ENCODE measurements at regions not wholly inside any gene's neighbourhood (a gene's known extent, or its start where the extent isn't known, plus 50 kb on each side); places are given as distances from the start of the nearest gene placed in this dataset.
"Not testable (repeated sequence)": the region's sequence is repeated elsewhere in the genome, so short reads cannot be mapped to it uniquely, and the experiment has no call there.

GRCh38 chr11:109041876-109042275 lies 377.0 kb downstream of the DDX10 start:
- Histone ChIP-seq H3K27me3 (ENCODE audit: control insufficient read depth, insufficient read depth, low read length) (no peaks in the 10 kb centered on the region), H3K9me3 (ENCODE audit: control insufficient read depth, insufficient read depth, low read length) (no peaks in the 10 kb centered on the region), H3K36me3 (ENCODE audit: control insufficient read depth, insufficient read depth, low read length) (no peaks in the 10 kb centered on the region), H3K4me3 (ENCODE audit: low read length) (no peak overlapping the region), H3K27ac (ENCODE audit: low read length) (no peak overlapping the region), H3K4me1 (ENCODE audit: control insufficient read depth, insufficient read depth, low read length) (no peaks in the 10 kb centered on the region)
- DNase-seq (ENCODE audit: low read depth, low spot score), result no peak
- WGBS (ENCODE audit: insufficient coverage, insufficient read length), result no CpG with 5 or more reads among the region's 3 CpGs

- no peak for DNase-seq (ENCODE audit: low read depth, low spot score)
- Histone ChIP-seq H3K4me1 (ENCODE audit: control insufficient read depth, insufficient read depth, low read length) (no peaks in the 10 kb centered on the region), H3K9me3 (ENCODE audit: control insufficient read depth, insufficient read depth, low read length) (no peaks in the 10 kb centered on the region), H3K36me3 (ENCODE audit: control insufficient read depth, insufficient read depth, low read length) (no peaks in the 10 kb centered on the region), H3K27ac (ENCODE audit: low read length) (no peak overlapping the region), H3K4me3 (ENCODE audit: low read length) (no peak overlapping the region), H3K27me3 (ENCODE audit: control insufficient read depth, insufficient read depth, low read length) (no peaks in the 10 kb centered on the region)
- WGBS (ENCODE audit: insufficient coverage, insufficient read length), result no CpG with 5 or more reads among the region's 3 CpGs
Measured at GRCh38 chr11:109043315-109043714, 378.4 kb downstream of the DDX10 start.

DNA sequence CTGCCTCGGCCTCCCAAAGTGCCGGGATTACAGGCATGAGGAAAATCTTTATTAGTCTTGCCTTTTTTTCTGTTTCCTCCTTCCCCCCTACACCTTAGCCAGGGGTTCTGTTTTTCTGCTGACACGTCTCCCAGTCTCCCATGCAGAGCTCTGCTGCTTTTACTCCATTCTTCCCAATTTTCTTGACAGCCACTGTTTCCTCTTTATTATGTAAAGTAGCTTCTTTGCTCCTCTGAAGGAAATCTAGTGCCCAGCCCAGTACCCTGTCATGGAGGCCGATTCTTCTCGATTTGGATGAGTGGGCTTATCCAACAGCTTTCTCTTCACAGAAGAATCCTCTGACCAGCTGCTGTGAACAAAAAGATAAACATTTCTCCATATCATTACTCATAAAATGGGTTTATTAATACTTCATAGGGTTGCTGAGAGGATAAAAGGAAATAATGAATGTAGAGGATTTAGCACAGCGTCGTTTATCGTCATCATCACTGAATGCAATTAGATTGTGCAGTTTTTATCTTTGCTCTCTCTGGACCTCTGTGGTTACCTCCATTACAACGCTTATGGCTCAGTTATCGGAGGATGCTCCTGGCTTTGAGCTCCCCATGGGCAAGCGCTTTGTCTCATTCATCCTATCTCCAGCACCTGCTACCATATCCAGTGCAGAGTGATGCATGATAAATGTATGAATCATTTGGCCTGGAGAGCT lies 375.6 kb upstream of the C11orf87 start:
- no CpG with 5 or more reads among the region's 11 CpGs for WGBS (ENCODE audit: insufficient coverage, insufficient read length)
- Histone ChIP-seq H3K27ac (ENCODE audit: low read length) (no peak overlapping the region), H3K9me3 (ENCODE audit: control insufficient read depth, insufficient read depth, low read length) (no peaks in the 10 kb centered on the region), H3K27me3 (ENCODE audit: control insufficient read depth, insufficient read depth, low read length) (no peaks in the 10 kb centered on the region), H3K36me3 (ENCODE audit: control insufficient read depth, insufficient read depth, low read length) (no peaks in the 10 kb centered on the region), H3K4me1 (ENCODE audit: control insufficient read depth, insufficient read depth, low read length) (no peaks in the 10 kb centered on the region), H3K4me3 (ENCODE audit: low read length) (no peak overlapping the region)
- no peak for DNase-seq (ENCODE audit: low read depth, low spot score)

GRCh38 chr11:109048098-109048497 lies 373.9 kb upstream of the C11orf87 start:
- H3K4me1 ChIP-seq (ENCODE audit: control insufficient read depth, insufficient read depth, low read length), result no peaks in the 10 kb centered on the region
- no peak overlapping the region for H3K27ac ChIP-seq (ENCODE audit: low read length)
- H3K4me3 ChIP-seq (ENCODE audit: low read length), result no peak overlapping the region
- no peaks in the 10 kb centered on the region for H3K27me3 ChIP-seq (ENCODE audit: control insufficient read depth, insufficient read depth, low read length)
- H3K36me3 ChIP-seq (ENCODE audit: control insufficient read depth, insufficient read depth, low read length), result no peaks in the 10 kb centered on the region
- no peaks in the 10 kb centered on the region for H3K9me3 ChIP-seq (ENCODE audit: control insufficient read depth, insufficient read depth, low read length)
- DNase-seq (ENCODE audit: low read depth, low spot score), result no peak

- no peak overlapping the region for H3K4me3 ChIP-seq (ENCODE audit: low read length)
- H3K36me3 ChIP-seq (ENCODE audit: control insufficient read depth, insufficient read depth, low read length), result no peaks in the 10 kb centered on the region
- H3K9me3 ChIP-seq (ENCODE audit: control insufficient read depth, insufficient read depth, low read length), result no peaks in the 10 kb centered on the region
- DNase-seq (ENCODE audit: low read depth, low spot score), result no peak
- H3K4me1 ChIP-seq (ENCODE audit: control insufficient read depth, insufficient read depth, low read length), result no peaks in the 10 kb centered on the region
- H3K27ac ChIP-seq (ENCODE audit: low read length), result no peak overlapping the region
- WGBS (ENCODE audit: insufficient coverage, insufficient read length), result no CpG with 5 or more reads among the region's 3 CpGs
- no peaks in the 10 kb centered on the region for H3K27me3 ChIP-seq (ENCODE audit: control insufficient read depth, insufficient read depth, low read length)
Measured at GRCh38 chr11:109051200-109051599, 370.8 kb upstream of the C11orf87 start.

DNA sequence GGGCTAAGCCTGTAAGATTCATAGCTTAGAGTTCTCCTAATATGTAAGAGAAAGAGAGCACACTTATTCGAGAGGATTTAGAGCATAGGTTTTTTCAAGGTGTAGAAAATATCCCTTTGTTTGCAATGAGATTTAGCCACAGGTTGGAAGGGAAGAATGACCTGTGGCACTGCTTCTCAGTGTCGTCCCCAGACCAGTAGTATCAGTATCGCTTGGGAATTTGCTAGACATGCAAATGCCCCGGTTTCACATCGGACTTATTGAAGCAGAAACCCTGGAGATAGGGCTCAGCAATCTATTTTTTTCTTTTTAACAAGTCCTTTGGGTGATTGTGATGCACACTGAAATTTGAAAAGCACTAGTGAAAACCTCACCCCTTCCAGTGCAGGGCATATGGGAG lies 362.6 kb upstream of the C11orf87 start:
- Histone ChIP-seq H3K4me1 (ENCODE audit: control insufficient read depth, insufficient read depth, low read length) (no peaks in the 10 kb centered on the region; the same call in 1 of the 2 replicates), H3K27ac (ENCODE audit: low read length) (no peak overlapping the region), H3K27me3 (ENCODE audit: control insufficient read depth, insufficient read depth, low read length) (peaks cover 1% of the 10 kb centered on the region; the same call in 1 of the 2 replicates), H3K36me3 (ENCODE audit: control insufficient read depth, insufficient read depth, low read length) (no peaks in the 10 kb centered on the region), H3K9me3 (ENCODE audit: control insufficient read depth, insufficient read depth, low read length) (no peaks in the 10 kb centered on the region), H3K4me3 (ENCODE audit: low read length) (no peak overlapping the region)
- WGBS (ENCODE audit: insufficient coverage, insufficient read length), result no CpG with 5 or more reads among the region's 5 CpGs
- DNase-seq (ENCODE audit: low read depth, low spot score), result no peak

- no peaks in the 10 kb centered on the region for H3K36me3 ChIP-seq (ENCODE audit: control insufficient read depth, insufficient read depth, low read length)
- no peak overlapping the region for H3K27ac ChIP-seq (ENCODE audit: low read length)
- DNase-seq (ENCODE audit: low read depth, low spot score), result no peak
- peaks cover 1% of the 10 kb centered on the region; the same call in 1 of the 2 replicates for H3K27me3 ChIP-seq (ENCODE audit: control insufficient read depth, insufficient read depth, low read length)
- WGBS (ENCODE audit: insufficient coverage, insufficient read length), result no CpG with 5 or more reads among the region's 1 CpG
- no peaks in the 10 kb centered on the region for H3K9me3 ChIP-seq (ENCODE audit: control insufficient read depth, insufficient read depth, low read length)
- H3K4me3 ChIP-seq (ENCODE audit: low read length), result no peak overlapping the region
- no peaks in the 10 kb centered on the region; the same call in 1 of the 2 replicates for H3K4me1 ChIP-seq (ENCODE audit: control insufficient read depth, insufficient read depth, low read length)
Measured at GRCh38 chr11:109061394-109061793, 360.6 kb upstream of the C11orf87 start.

DNA sequence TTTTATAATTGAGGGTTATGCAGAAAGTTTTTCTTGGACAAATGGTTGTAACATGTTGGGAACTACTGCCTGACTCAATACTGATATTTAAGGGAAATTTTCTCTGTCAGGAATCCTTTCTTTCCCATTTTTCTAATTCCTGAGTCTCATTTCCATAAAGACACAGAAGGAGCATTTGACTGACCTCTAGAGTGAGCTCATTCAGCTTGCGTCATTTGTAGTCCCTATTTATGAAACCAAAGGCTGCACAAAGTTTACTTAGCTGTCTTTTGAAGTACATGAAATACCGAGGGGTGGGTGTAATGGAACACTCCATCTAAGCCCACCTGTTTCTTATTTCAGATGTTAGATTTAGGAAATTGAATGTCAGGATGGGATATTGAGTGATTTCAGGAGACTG lies 359.5 kb upstream of the C11orf87 start:
- no peaks in the 10 kb centered on the region; the same call in 1 of the 2 replicates for H3K4me1 ChIP-seq (ENCODE audit: control insufficient read depth, insufficient read depth, low read length)
- H3K4me3 ChIP-seq (ENCODE audit: low read length), result no peak overlapping the region
- no peak overlapping the region for H3K27ac ChIP-seq (ENCODE audit: low read length)
- H3K9me3 ChIP-seq (ENCODE audit: control insufficient read depth, insufficient read depth, low read length), result no peaks in the 10 kb centered on the region
- H3K36me3 ChIP-seq (ENCODE audit: control insufficient read depth, insufficient read depth, low read length), result no peaks in the 10 kb centered on the region
- WGBS (ENCODE audit: insufficient coverage, insufficient read length), result no CpG with 5 or more reads among the region's 2 CpGs
- DNase-seq (ENCODE audit: low read depth, low spot score), result no peak
- H3K27me3 ChIP-seq (ENCODE audit: control insufficient read depth, insufficient read depth, low read length), result no peaks in the 10 kb centered on the region; the same call in 1 of the 2 replicates

DNA sequence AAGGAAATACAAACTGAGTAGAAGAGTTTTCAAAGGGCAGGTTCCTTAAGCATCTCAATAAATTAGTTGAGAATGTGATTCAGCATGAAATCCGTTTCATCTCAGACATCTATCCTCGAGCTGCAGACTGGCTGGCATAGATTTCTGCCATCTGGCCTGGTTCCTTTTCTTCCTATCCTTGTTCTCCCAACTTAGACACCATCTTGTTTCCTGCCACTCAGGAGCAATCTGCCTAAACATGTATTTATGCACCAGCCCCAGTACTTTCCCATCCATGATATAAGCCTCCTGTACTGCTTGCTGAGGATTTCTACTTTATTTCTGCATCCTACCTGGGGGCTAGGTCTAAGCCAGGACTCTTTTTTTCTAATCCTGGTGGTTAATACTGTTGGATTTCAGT lies 359.1 kb upstream of the C11orf87 start:
- H3K4me1 ChIP-seq (ENCODE audit: control insufficient read depth, insufficient read depth, low read length), result no peaks in the 10 kb centered on the region; the same call in 1 of the 2 replicates
- no peaks in the 10 kb centered on the region; the same call in 1 of the 2 replicates for H3K27me3 ChIP-seq (ENCODE audit: control insufficient read depth, insufficient read depth, low read length)
- H3K27ac ChIP-seq (ENCODE audit: low read length), result no peak overlapping the region
- DNase-seq (ENCODE audit: low read depth, low spot score), result no peak
- H3K36me3 ChIP-seq (ENCODE audit: control insufficient read depth, insufficient read depth, low read length), result no peaks in the 10 kb centered on the region
- WGBS (ENCODE audit: insufficient coverage, insufficient read length), result no CpG with 5 or more reads among the region's 2 CpGs
- no peaks in the 10 kb centered on the region for H3K9me3 ChIP-seq (ENCODE audit: control insufficient read depth, insufficient read depth, low read length)
- no peak overlapping the region for H3K4me3 ChIP-seq (ENCODE audit: low read length)

DNA sequence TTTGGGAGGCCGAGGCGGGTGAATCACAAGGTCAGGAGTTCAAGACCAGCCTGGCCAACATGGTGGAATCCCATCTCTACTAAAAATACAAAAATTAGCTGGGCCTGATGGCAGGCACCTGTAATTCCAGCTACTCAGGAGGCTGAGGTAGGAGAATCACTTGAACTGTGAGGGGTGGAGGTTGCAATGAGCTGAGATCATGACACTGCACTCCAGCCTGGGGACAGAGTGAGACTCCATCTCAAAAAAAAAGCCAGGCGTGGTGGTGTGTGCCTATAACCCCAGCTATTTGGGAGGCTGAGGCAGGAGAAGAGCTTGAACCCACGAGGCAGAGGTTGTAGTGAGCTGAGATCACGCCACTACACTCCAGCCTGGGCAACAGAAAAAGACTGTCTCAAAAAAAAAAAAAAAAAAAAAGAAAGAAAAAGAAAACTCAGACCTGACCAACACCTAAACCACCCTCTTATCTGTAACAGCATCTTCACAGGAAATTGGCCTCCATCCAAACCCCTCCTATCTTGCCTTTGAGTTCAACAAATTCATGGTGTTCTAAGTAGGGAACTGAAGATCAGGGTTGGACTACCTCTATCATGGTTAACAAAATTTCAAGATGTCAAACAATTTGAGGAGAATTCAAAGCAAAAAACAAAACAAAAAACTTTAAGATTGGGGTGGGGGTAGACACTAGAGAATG lies 357.2 kb upstream of the C11orf87 start:
- H3K4me3 ChIP-seq (ENCODE audit: low read length); H3K36me3 ChIP-seq (ENCODE audit: control insufficient read depth, insufficient read depth, low read length); H3K27ac ChIP-seq (ENCODE audit: low read length); H3K27me3 ChIP-seq (ENCODE audit: control insufficient read depth, insufficient read depth, low read length); DNase-seq (ENCODE audit: low read depth, low spot score); H3K4me1 ChIP-seq (ENCODE audit: control insufficient read depth, insufficient read depth, low read length); H3K9me3 ChIP-seq (ENCODE audit: control insufficient read depth, insufficient read depth, low read length): not testable (repeated sequence)
- no CpG with 5 or more reads among the region's 5 CpGs for WGBS (ENCODE audit: insufficient coverage, insufficient read length)

DNA sequence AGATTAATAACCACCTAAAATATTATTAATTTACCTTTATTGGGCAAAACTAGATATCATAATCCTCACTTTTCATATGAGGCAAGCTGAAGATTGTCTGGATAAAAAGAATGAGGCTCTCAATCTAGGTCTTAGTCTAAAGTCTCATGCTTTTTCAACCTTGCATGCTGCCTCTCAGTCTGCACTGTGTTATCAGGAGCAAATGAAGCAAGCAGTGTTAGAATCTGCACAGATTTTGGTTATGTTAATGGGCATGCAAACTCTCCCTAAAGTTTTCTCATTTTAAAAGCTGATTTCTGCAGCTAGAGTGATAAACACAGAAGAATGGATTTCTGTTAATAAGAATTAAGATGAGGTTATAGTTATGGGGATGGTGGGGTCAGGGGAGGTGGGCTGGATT lies 350.7 kb upstream of the C11orf87 start:
- H3K9me3 ChIP-seq (ENCODE audit: control insufficient read depth, insufficient read depth, low read length), result no peaks in the 10 kb centered on the region
- H3K36me3 ChIP-seq (ENCODE audit: control insufficient read depth, insufficient read depth, low read length), result no peaks in the 10 kb centered on the region
- H3K4me3 ChIP-seq (ENCODE audit: low read length), result no peak overlapping the region
- H3K27ac ChIP-seq (ENCODE audit: low read length), result no peak overlapping the region
- no peaks in the 10 kb centered on the region for H3K27me3 ChIP-seq (ENCODE audit: control insufficient read depth, insufficient read depth, low read length)
- H3K4me1 ChIP-seq (ENCODE audit: control insufficient read depth, insufficient read depth, low read length), result no peaks in the 10 kb centered on the region
- DNase-seq (ENCODE audit: low read depth, low spot score), result no peak

Data from iPS DF 6.9 (cell line).